Lower leg skin (tissue), 4 donors: ENCODE measurements at regions not wholly inside any gene's neighbourhood (a gene's known extent, or its start where the extent isn't known, plus 50 kb on each side); places are given as distances from the start of the nearest gene placed in this dataset.

Experiments used
- DNase-seq, 2 donors: peaks; one replicate each; pipeline ENCODE4 v3.0.0-alpha.2; 2019; ENCODE audit warnings: low spot score in 2 of 2
- H3K4me3 ChIP-seq: fragments of 200-600 bp; sonication (generic); 2 replicates; pipeline ENCODE4 v1.5.1; 2017; ENCODE audit warnings: mild to moderate bottlenecking, low read depth; ENCODE audit not compliant: poor library complexity, severe bottlenecking
- CTCF ChIP-seq, 3 donors: fragments of 450-650 bp; IDR thresholded peaks; one replicate each; pipeline ENCODE4 v1.5.1; 2016; ENCODE audit warnings: antibody characterized with exemption in 3 of 3, mild to moderate bottlenecking in 3 of 3, moderate library complexity in 2 of 3
- POLR2A ChIP-seq, 2 donors: fragments of 450-650 bp; IDR thresholded peaks; one replicate each; pipeline ENCODE4 v1.6.1; 2016 to 2017; ENCODE audit warnings: antibody characterized with exemption in 2 of 2, mild to moderate bottlenecking in 1 of 2, moderate library complexity in 1 of 2
- WGBS, 2 donors: methylation state at CpG; one replicate each; pipeline ENCODE4 v1.1.5; 2018; 5-methylcytosine and 5-hydroxymethylcytosine counted together
- intact Hi-C: fragments of 100-400 bp; cut with DNase I; formaldehyde crosslinking; loops from one replicate; pipeline ENCODE4 v1.15.0; 2023; ENCODE audit warnings: low total_unique reads

- no peak overlapping the region for H3K4me3 ChIP-seq
- intact Hi-C loops, result no loop called here
- no peak for DNase-seq
- 36 to 37% methylated on average over 32 of the region's 32 CpGs for WGBS, 2 donors
- no peak for TF ChIP-seq POLR2A (IDR thresholded peaks at IDR 0.05)
- TF ChIP-seq CTCF (IDR thresholded peaks at IDR 0.05), result no peak
Observed at GRCh38 chr21:33151941-33152731, 77.6 kb upstream of the IFNAR2 start.

GRCh38 chr21:33152732-33153130 lies 77.0 kb upstream of the IFNAR2 start:
- DNase-seq, result no peak
- 94% methylated on average over 13 of the region's 13 CpGs for WGBS, 2 donors
- no peak overlapping the region for H3K4me3 ChIP-seq
- intact Hi-C loops, result no loop called here
- TF ChIP-seq CTCF (IDR thresholded peaks at IDR 0.05) (no peak), POLR2A (IDR thresholded peaks at IDR 0.05) (no peak)

- 58 to 83% methylated on average over 1 of the region's 1 CpG for WGBS, 2 donors
- no peak overlapping the region for H3K4me3 ChIP-seq
- DNase-seq, result no peak
- TF ChIP-seq POLR2A (IDR thresholded peaks at IDR 0.05) (no peak), CTCF (IDR thresholded peaks at IDR 0.05) (no peak)
- intact Hi-C loops, result no loop called here
Observed at GRCh38 chr21:33155005-33155404, 74.7 kb upstream of the IFNAR2 start.

GRCh38 chr21:33155422-33155821 lies 74.3 kb upstream of the IFNAR2 start:
- TF ChIP-seq CTCF (IDR thresholded peaks at IDR 0.05) (no peak), POLR2A (IDR thresholded peaks at IDR 0.05) (no peak)
- WGBS, 2 donors, result 16% methylated on average over 6 of the region's 6 CpGs
- no peak overlapping the region for H3K4me3 ChIP-seq
- DNase-seq, result no peak
- intact Hi-C loops, result no loop called here

- no peak overlapping the region for H3K4me3 ChIP-seq
- TF ChIP-seq POLR2A (IDR thresholded peaks at IDR 0.05) (no peak), CTCF (IDR thresholded peaks at IDR 0.05) (no peak)
- DNase-seq, result no peak
- 8 to 9% methylated on average over 3 of the region's 3 CpGs for WGBS, 2 donors
- intact Hi-C loops, result no loop called here
Observed at GRCh38 chr21:33157303-33157702, 72.4 kb upstream of the IFNAR2 start.

GRCh38 chr21:33158654-33159053 lies 71.1 kb upstream of the IFNAR2 start:
- WGBS, 2 donors, result 77 to 100% methylated on average over 1 of the region's 1 CpG
- TF ChIP-seq POLR2A (IDR thresholded peaks at IDR 0.05) (no peak), CTCF (IDR thresholded peaks at IDR 0.05) (no peak)
- no peak for DNase-seq
- no peak overlapping the region for H3K4me3 ChIP-seq
- intact Hi-C loops, result no loop called here
